GM13976 (cell line): ENCODE measurements at regions not wholly inside any gene's neighbourhood (a gene's known extent, or its start where the extent isn't known, plus 50 kb on each side); places are given as distances from the start of the nearest gene placed in this dataset.

Source experiments
- DNase-seq: peaks from one replicate; pipeline ENCODE4 v3.0.0; 2012; ENCODE audit warnings: low spot score
- in situ Hi-C: fragments of 300-500 bp; cut with MboI; formaldehyde crosslinking; loops from one replicate; pipeline ENCODE4 v1.12.0; 2022; ENCODE audit warnings: low sequenced_read_pairs, mixed read lengths, inconsistent platforms; ENCODE audit not compliant: unreplicated experiment
- TF ChIP-seq, protein P1 (sequence below): IDR thresholded peaks from 2 replicates; pipeline ENCODE4 v1.5.1; 2012; ENCODE audit warnings: borderline replicate concordance, mild to moderate bottlenecking; ENCODE audit not compliant: insufficient read depth; ENCODE audit errors: extremely low read depth, missing control alignments, control extremely low read depth

DNA sequence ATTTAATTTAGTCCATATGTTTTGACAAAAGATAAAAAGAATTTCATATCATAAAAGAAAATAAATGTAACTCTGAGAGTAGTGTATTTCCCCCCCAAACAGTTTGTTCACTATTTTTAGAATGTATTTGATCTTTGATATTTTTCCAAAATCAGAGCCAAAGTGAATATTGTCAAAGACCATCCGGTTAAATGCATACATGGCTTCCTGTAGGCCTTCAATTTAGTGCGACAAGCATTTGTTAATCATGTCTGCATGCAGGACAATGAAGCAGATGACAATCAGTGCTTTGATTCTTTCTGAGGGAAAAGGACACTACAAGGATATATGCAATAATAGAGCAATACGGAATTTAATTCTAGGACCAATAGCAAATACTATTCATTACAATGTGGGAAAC, 79.8 kb downstream of the ACTBL2 start:
- DNase-seq, result no peak
- in situ Hi-C loops, result no loop called here
- TF ChIP-seq, protein P1, sequence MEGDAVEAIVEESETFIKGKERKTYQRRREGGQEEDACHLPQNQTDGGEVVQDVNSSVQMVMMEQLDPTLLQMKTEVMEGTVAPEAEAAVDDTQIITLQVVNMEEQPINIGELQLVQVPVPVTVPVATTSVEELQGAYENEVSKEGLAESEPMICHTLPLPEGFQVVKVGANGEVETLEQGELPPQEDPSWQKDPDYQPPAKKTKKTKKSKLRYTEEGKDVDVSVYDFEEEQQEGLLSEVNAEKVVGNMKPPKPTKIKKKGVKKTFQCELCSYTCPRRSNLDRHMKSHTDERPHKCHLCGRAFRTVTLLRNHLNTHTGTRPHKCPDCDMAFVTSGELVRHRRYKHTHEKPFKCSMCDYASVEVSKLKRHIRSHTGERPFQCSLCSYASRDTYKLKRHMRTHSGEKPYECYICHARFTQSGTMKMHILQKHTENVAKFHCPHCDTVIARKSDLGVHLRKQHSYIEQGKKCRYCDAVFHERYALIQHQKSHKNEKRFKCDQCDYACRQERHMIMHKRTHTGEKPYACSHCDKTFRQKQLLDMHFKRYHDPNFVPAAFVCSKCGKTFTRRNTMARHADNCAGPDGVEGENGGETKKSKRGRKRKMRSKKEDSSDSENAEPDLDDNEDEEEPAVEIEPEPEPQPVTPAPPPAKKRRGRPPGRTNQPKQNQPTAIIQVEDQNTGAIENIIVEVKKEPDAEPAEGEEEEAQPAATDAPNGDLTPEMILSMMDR, result no peak

DNA sequence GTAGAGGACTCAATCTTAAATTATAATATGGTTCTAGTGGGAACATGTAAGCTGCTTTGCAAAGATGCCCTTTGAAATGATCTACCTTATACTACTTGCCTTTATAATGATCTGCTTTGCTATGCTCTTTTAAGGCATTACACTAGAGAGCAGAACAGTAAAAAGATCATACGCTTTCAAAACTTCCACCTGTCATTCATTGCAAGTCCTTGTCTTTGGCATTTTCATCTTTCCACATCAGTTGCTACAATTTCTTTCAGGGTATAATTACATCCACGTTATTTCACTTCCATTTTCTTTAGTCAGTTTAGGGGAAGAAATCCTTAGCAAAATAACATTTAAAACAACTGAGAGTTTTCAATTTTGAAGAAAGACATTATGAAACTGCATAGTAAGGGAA, 80.3 kb downstream of the ACTBL2 start:
- TF ChIP-seq, protein P1, result no peak
- in situ Hi-C loops, result no loop called here
- DNase-seq, result no peak

DNA sequence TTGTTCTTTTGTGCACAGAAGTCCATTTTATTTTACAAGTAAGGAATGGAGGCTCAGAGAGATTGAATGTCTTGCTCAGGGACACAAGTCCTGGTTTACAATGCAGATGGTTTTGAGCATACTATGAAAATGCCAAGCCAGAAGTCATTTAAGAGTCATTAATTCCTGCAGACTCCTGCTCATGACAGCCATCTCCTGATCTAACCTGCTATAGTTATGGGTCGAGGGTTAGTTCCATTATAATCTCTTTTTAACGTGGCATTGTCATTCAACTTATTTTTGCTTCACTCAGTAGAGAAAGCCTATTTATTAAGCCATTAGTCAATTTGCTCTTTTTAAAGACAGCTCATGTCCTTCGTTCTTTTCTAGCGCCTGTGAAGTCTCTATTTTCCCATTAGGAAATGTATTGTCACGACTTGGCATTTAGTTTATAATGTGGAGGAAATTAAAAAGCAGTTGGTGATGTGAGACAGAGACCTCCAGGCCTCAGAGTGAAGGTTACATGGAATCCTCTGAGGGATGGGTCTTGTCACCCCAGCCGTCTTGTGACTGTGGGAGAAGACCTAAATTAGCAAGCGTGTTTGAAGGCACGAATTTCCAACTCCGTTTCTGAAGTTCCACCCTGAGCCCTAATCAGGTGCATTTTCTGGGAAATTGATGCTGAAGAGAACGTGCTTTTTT, 84.1 kb downstream of the ACTBL2 start:
- TF ChIP-seq, protein P1, result no peak
- DNase-seq, result no peak
- in situ Hi-C loops, result no loop called here

DNA sequence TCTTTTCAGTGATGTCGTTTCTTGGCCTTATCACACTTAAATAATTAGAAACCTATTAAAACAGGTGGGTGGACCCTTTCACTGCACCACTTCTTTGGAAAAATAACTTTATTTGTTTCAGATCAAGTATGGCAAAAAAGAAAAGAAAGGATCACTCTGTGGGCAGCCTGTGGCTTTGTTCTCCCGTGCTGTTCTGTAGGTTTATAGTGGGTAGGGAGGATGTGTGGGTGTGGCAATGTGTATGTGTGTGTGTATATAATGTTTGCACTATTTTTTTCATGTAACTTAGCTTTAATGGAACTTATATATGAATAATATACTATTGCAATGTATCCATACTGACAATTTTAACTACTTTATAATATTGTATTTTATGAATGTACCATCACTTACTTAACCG, 85.9 kb downstream of the ACTBL2 start:
- TF ChIP-seq, protein P1, result no peak
- in situ Hi-C loops, result no loop called here
- no peak for DNase-seq

DNA sequence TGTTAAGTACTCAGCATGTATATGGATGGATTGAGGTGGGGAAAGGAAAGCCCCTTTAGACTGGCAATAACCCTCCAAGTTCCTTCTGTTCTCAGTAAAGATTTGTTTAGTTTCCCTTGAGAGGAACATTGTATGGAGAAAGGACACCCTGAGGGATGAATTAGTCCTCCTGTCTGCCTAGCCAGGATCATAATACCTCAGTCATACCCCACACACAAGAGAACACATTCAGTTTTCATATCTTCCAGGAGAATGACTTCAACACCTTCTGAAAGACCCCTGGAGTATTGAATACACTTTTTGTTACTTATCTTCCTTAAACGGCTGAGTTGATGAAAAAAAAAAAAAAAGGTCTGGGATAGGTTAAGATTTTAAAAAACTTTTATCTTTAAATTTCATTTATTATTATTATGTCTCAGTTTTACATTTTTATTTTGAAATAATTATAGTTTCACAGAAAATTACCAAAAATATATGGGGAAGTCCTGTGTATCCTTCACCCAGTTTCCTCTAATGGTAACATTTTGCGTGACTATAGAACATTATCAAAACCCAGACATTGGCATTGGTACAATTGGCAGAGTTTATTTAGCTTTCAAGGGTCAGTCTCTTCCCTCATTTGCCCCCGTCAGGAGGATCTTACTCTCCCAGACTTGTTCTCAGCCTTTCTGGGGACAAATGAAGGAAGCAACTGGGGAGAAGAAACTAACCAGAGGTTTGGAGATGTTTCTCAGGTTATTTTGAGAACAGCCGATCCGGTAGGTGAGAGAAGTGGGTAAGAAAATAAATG, 88.0 kb downstream of the ACTBL2 start:
- TF ChIP-seq, protein P1, result no peak
- DNase-seq, result no peak
- in situ Hi-C loops, result no loop called here

DNA sequence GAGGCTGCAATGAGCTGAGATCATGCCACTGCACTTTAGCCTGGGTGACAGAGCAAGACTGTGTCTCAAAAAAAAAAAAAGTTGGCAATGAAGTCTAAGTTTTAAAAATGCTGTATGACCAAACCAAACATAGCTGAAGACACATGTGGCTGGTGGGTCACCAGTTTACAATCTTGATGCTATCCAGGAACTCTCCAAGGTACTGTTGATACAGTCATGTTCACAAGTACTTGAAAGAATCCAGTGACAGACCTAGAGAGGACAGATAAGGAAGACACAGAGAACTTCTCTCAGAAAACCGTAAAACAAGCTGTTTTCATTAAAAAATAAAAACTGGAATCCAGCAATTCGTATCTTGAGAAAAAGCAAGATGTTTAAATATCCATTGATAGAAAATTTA, 95.7 kb downstream of the ACTBL2 start:
- DNase-seq, result no peak
- TF ChIP-seq, protein P1, result no peak
- in situ Hi-C loops, result no loop called here
